Body of pancreas (tissue), 4 donors: ENCODE measurements at regions not wholly inside any gene's neighbourhood (a gene's known extent, or its start where the extent isn't known, plus 50 kb on each side); places are given as distances from the start of the nearest gene placed in this dataset.

ENCODE experiments used
- POLR2A ChIP-seq, 3 donors: fragments of 450-650 bp; IDR thresholded peaks; one replicate each; pipeline ENCODE4 v1.6.1; 2016; ENCODE audit warnings: antibody characterized with exemption in 3 of 3, mild to moderate bottlenecking in 2 of 3
- TF ChIP-seq, protein P1 (sequence below), 7 experiments: fragments of 450-650 bp in 4 of 7; fragments of 200-600 bp in 3 of 7; sonication (generic) in 3 of 7; IDR thresholded peaks; one replicate each; pipeline ENCODE4 v1.5.1; 2016 to 2019; ENCODE audit warnings: antibody characterized with exemption in 7 of 7

GRCh38 chr5:105945203-105945972, 1725.3 kb downstream of the EFNA5 start:
- TF ChIP-seq, protein P1, sequence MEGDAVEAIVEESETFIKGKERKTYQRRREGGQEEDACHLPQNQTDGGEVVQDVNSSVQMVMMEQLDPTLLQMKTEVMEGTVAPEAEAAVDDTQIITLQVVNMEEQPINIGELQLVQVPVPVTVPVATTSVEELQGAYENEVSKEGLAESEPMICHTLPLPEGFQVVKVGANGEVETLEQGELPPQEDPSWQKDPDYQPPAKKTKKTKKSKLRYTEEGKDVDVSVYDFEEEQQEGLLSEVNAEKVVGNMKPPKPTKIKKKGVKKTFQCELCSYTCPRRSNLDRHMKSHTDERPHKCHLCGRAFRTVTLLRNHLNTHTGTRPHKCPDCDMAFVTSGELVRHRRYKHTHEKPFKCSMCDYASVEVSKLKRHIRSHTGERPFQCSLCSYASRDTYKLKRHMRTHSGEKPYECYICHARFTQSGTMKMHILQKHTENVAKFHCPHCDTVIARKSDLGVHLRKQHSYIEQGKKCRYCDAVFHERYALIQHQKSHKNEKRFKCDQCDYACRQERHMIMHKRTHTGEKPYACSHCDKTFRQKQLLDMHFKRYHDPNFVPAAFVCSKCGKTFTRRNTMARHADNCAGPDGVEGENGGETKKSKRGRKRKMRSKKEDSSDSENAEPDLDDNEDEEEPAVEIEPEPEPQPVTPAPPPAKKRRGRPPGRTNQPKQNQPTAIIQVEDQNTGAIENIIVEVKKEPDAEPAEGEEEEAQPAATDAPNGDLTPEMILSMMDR (IDR thresholded peaks at IDR 0.05) = no peak
- TF ChIP-seq POLR2A (IDR thresholded peaks at IDR 0.05) = no peak
